GM12878 (cell line): ENCODE measurements at regions not wholly inside any gene's neighbourhood (a gene's known extent, or its start where the extent isn't known, plus 50 kb on each side); places are given as distances from the start of the nearest gene placed in this dataset.

ENCODE experiments used
- CHD2 ChIP-seq: IDR thresholded peaks from 2 replicates; pipeline ENCODE4 v1.6.1; 2011; ENCODE audit warnings: low read depth, low read length, improper control_type of control experiment, borderline replicate concordance
- ETV6 ChIP-seq, 2 experiments: fragments of 450-650 bp in 1 of 2; IDR thresholded peaks in 1 of 2; conservative IDR thresholded peaks in 1 of 2; 2 replicates each; pipeline ENCODE4 v1.6.1; 2014; ENCODE audit warnings: antibody characterized with exemption in 1 of 2, borderline replicate concordance in 1 of 2, low read depth in 1 of 2, mild to moderate bottlenecking in 1 of 2, moderate library complexity in 1 of 2
- HCFC1 ChIP-seq: fragments of 150-350 bp; IDR thresholded peaks from 2 replicates; pipeline ENCODE4 v1.6.1; 2014; ENCODE audit warnings: low read length
- IKZF1 ChIP-seq: fragments of 450-650 bp; conservative IDR thresholded peaks from 2 replicates; pipeline ENCODE4 v1.6.1; 2017; ENCODE audit warnings: antibody characterized with exemption, mild to moderate bottlenecking
- NBN ChIP-seq: fragments of 450-650 bp; IDR thresholded peaks from 2 replicates; pipeline ENCODE4 v1.6.1; 2016
- PAX5 ChIP-seq: IDR thresholded peaks from 2 replicates; pipeline ENCODE4 v1.6.1; 2011; ENCODE audit warnings: low read depth, low read length, borderline replicate concordance
- RFX5 ChIP-seq: IDR thresholded peaks from 2 replicates; pipeline ENCODE4 v1.6.1; 2011; ENCODE audit warnings: low read depth, low read length, improper control_type of control experiment
- SMARCA5 ChIP-seq: fragments of 450-650 bp; IDR thresholded peaks from 2 replicates; pipeline ENCODE4 v1.6.1; 2017; ENCODE audit warnings: mild to moderate bottlenecking
- SPI1 ChIP-seq: IDR thresholded peaks from 2 replicates; pipeline ENCODE4 v1.6.1; 2011; ENCODE audit warnings: low read depth, mild to moderate bottlenecking, low read length, moderate library complexity, borderline replicate concordance; ENCODE audit not compliant: insufficient read depth
- SREBF1 ChIP-seq: IDR thresholded peaks from 2 replicates; pipeline ENCODE4 v1.6.1; 2012; ENCODE audit warnings: mild to moderate bottlenecking, low read length
- SUZ12 ChIP-seq: fragments of 200-600 bp; sonication (generic); IDR thresholded peaks from one replicate; pipeline ENCODE4 v1.6.1; 2018; ENCODE audit warnings: antibody characterized with exemption, mild to moderate bottlenecking; ENCODE audit not compliant: unreplicated experiment
- TCF3 ChIP-seq: IDR thresholded peaks from 2 replicates; pipeline ENCODE4 v1.6.1; 2012; ENCODE audit warnings: low read depth, mild to moderate bottlenecking, low read length, borderline replicate concordance; ENCODE audit not compliant: insufficient read depth
- WRNIP1 ChIP-seq: IDR thresholded peaks from 2 replicates; pipeline ENCODE4 v1.6.1; 2011; ENCODE audit warnings: low read depth, low read length, improper control_type of control experiment, borderline replicate concordance
- ZNF207 ChIP-seq: fragments of 450-650 bp; IDR thresholded peaks from 2 replicates; pipeline ENCODE4 v1.6.1; 2014; ENCODE audit warnings: antibody characterized with exemption, mild to moderate bottlenecking, borderline replicate concordance
- TF ChIP-seq, protein P1 (sequence below): fragments of 450-650 bp; IDR thresholded peaks from 2 replicates; pipeline ENCODE4 v1.6.1; 2018; ENCODE audit warnings: mild to moderate bottlenecking, low read depth, moderate library complexity; ENCODE audit not compliant: partially characterized antibody
- TF ChIP-seq, protein P2 (sequence below): fragments of 450-650 bp; IDR thresholded peaks from 2 replicates; pipeline ENCODE4 v1.6.1; 2016; ENCODE audit warnings: mild to moderate bottlenecking
- TF ChIP-seq, protein P3 (sequence below): fragments of 450-650 bp; formaldehyde crosslinking; IDR thresholded peaks from 2 replicates; pipeline ENCODE4 v1.5.0; 2022; ENCODE audit warnings: mild to moderate bottlenecking, missing genetic modification characterization
- TF ChIP-seq, protein P4 (sequence below): fragments of 450-650 bp; IDR thresholded peaks from 2 replicates; pipeline ENCODE4 v1.6.1; 2016; ENCODE audit warnings: mild to moderate bottlenecking, moderate library complexity, borderline replicate concordance

DNA sequence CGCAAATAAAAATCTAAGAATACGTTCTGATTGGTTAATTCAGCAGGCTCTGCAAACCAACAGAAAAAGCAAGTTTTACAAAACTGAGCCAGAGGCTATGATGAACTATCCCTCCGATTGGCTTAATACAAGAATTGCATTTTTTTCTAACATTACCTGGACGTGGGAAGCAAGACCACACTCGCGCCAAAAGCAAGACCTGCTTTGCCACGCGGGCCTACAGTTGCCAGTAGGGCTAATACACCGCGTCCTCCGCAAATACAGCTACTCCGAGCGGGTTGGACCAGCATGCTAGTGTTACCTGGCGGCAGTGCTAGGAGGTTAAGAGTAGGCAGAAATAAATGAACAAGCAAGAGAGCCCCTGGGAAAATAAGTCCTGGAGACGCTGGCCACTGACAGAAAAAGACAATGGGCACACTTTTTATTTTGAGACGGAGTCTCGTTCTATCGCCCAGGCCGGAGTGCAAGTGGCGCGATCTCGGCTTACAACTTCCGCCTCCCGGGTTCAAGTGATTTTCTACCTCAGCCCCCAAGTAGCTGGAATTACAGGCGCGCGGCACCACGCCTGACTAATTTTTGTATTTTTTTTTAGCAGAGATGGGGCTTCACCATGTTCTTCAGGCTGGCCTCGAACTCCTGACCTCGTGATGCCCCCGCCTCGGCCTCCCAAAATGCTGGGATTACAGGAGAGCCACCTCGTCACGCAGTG lies 131.9 kb upstream of the BTN3A2 start (continued):
- TF ChIP-seq, protein P1, sequence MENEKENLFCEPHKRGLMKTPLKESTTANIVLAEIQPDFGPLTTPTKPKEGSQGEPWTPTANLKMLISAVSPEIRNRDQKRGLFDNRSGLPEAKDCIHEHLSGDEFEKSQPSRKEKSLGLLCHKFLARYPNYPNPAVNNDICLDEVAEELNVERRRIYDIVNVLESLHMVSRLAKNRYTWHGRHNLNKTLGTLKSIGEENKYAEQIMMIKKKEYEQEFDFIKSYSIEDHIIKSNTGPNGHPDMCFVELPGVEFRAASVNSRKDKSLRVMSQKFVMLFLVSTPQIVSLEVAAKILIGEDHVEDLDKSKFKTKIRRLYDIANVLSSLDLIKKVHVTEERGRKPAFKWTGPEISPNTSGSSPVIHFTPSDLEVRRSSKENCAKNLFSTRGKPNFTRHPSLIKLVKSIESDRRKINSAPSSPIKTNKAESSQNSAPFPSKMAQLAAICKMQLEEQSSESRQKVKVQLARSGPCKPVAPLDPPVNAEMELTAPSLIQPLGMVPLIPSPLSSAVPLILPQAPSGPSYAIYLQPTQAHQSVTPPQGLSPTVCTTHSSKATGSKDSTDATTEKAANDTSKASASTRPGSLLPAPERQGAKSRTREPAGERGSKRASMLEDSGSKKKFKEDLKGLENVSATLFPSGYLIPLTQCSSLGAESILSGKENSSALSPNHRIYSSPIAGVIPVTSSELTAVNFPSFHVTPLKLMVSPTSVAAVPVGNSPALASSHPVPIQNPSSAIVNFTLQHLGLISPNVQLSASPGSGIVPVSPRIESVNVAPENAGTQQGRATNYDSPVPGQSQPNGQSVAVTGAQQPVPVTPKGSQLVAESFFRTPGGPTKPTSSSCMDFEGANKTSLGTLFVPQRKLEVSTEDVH, result no peak
- no peak for TF ChIP-seq WRNIP1
- TF ChIP-seq SPI1, result no peak
- TF ChIP-seq ETV6 (conservative IDR thresholded peaks at IDR 0.05 in 1 of 2, IDR thresholded peaks at IDR 0.05 in 1 of 2; ENCODE audit: borderline replicate concordance in 1 of 2, low read depth in 1 of 2), result no peak
- TF ChIP-seq PAX5, result peak; percentile 51; the same call in 1 of the 2 replicates
- peak; percentile 68; the same call in 1 of the 2 replicates for TF ChIP-seq ZNF207
- peak; percentile 22 for TF ChIP-seq HCFC1
- TF ChIP-seq NBN, result peak; percentile 68; the same call in 1 of the 2 replicates
- TF ChIP-seq, protein P2, sequence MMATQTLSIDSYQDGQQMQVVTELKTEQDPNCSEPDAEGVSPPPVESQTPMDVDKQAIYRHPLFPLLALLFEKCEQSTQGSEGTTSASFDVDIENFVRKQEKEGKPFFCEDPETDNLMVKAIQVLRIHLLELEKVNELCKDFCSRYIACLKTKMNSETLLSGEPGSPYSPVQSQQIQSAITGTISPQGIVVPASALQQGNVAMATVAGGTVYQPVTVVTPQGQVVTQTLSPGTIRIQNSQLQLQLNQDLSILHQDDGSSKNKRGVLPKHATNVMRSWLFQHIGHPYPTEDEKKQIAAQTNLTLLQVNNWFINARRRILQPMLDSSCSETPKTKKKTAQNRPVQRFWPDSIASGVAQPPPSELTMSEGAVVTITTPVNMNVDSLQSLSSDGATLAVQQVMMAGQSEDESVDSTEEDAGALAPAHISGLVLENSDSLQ, result no peak
- no peak for TF ChIP-seq SREBF1
- TF ChIP-seq, protein P3, sequence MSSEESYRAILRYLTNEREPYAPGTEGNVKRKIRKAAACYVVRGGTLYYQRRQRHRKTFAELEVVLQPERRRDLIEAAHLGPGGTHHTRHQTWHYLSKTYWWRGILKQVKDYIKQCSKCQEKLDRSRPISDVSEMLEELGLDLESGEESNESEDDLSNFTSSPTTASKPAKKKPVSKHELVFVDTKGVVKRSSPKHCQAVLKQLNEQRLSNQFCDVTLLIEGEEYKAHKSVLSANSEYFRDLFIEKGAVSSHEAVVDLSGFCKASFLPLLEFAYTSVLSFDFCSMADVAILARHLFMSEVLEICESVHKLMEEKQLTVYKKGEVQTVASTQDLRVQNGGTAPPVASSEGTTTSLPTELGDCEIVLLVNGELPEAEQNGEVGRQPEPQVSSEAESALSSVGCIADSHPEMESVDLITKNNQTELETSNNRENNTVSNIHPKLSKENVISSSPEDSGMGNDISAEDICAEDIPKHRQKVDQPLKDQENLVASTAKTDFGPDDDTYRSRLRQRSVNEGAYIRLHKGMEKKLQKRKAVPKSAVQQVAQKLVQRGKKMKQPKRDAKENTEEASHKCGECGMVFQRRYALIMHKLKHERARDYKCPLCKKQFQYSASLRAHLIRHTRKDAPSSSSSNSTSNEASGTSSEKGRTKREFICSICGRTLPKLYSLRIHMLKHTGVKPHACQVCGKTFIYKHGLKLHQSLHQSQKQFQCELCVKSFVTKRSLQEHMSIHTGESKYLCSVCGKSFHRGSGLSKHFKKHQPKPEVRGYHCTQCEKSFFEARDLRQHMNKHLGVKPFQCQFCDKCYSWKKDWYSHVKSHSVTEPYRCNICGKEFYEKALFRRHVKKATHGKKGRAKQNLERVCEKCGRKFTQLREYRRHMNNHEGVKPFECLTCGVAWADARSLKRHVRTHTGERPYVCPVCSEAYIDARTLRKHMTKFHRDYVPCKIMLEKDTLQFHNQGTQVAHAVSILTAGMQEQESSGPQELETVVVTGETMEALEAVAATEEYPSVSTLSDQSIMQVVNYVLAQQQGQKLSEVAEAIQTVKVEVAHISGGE (CRISPR knock-in tag), result no peak
- no peak for TF ChIP-seq IKZF1
- 0 out of 2 replicates have a peak, but pooled peaks have one; percentile 35 for TF ChIP-seq SMARCA5
- no peak for TF ChIP-seq RFX5
- TF ChIP-seq CHD2, result peak; percentile 42; the same call in 1 of the 2 replicates
- TF ChIP-seq, protein P4, sequence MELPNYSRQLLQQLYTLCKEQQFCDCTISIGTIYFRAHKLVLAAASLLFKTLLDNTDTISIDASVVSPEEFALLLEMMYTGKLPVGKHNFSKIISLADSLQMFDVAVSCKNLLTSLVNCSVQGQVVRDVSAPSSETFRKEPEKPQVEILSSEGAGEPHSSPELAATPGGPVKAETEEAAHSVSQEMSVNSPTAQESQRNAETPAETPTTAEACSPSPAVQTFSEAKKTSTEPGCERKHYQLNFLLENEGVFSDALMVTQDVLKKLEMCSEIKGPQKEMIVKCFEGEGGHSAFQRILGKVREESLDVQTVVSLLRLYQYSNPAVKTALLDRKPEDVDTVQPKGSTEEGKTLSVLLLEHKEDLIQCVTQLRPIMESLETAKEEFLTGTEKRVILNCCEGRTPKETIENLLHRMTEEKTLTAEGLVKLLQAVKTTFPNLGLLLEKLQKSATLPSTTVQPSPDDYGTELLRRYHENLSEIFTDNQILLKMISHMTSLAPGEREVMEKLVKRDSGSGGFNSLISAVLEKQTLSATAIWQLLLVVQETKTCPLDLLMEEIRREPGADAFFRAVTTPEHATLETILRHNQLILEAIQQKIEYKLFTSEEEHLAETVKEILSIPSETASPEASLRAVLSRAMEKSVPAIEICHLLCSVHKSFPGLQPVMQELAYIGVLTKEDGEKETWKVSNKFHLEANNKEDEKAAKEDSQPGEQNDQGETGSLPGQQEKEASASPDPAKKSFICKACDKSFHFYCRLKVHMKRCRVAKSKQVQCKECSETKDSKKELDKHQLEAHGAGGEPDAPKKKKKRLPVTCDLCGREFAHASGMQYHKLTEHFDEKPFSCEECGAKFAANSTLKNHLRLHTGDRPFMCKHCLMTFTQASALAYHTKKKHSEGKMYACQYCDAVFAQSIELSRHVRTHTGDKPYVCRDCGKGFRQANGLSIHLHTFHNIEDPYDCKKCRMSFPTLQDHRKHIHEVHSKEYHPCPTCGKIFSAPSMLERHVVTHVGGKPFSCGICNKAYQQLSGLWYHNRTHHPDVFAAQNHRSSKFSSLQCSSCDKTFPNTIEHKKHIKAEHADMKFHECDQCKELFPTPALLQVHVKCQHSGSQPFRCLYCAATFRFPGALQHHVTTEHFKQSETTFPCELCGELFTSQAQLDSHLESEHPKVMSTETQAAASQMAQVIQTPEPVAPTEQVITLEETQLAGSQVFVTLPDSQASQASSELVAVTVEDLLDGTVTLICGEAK, result no peak
- TF ChIP-seq SUZ12, result no peak
- TF ChIP-seq TCF3, result no peak
